Kidney epithelial cell (primary cell): ENCODE measurements at regions not wholly inside any gene's neighbourhood (a gene's known extent, or its start where the extent isn't known, plus 50 kb on each side); places are given as distances from the start of the nearest gene placed in this dataset.

ENCODE experiments used
- DNase-seq: peaks from one replicate; pipeline ENCODE4 v3.0.0-alpha.2; 2010; ENCODE audit warnings: low read depth
- H3K27me3 ChIP-seq: 2 replicates; pipeline ENCODE4 v1.6.0; 2011; ENCODE audit warnings: low read length; ENCODE audit not compliant: control insufficient read depth, insufficient read depth
- H3K36me3 ChIP-seq: 2 replicates; pipeline ENCODE4 v1.5.1; 2011; ENCODE audit warnings: low read length; ENCODE audit not compliant: control insufficient read depth, insufficient read depth
- H3K4me3 ChIP-seq: 2 replicates; pipeline ENCODE4 v1.5.1; 2011; ENCODE audit warnings: low read depth, mild to moderate bottlenecking, control low read depth, low read length
- TF ChIP-seq, protein P1 (sequence below): IDR thresholded peaks from 2 replicates; pipeline ENCODE4 v1.5.1; 2011; ENCODE audit warnings: mild to moderate bottlenecking, moderate library complexity, low read length, control low read depth, inconsistent platforms; ENCODE audit not compliant: insufficient read depth, poor library complexity, severe bottlenecking

DNA sequence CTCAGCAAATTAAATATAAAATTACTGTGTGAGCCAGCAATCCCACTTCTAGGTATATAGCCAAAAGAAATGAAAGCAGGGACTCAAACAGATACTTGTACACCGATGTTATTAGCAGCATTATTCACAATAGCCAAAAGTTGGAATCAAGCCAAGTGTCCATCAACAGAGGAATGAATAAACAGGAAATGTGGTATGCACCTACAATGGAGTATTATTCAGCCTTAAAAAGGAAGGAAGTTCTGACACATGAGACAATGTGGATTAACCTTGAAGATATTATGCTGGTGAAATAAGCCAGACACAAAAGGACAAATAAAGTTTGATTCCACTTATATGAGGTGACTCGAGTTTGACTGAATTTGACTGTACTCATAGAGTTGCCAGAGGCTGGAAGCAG, 108.3 kb upstream of the DUSP21 start:
- TF ChIP-seq, protein P1, sequence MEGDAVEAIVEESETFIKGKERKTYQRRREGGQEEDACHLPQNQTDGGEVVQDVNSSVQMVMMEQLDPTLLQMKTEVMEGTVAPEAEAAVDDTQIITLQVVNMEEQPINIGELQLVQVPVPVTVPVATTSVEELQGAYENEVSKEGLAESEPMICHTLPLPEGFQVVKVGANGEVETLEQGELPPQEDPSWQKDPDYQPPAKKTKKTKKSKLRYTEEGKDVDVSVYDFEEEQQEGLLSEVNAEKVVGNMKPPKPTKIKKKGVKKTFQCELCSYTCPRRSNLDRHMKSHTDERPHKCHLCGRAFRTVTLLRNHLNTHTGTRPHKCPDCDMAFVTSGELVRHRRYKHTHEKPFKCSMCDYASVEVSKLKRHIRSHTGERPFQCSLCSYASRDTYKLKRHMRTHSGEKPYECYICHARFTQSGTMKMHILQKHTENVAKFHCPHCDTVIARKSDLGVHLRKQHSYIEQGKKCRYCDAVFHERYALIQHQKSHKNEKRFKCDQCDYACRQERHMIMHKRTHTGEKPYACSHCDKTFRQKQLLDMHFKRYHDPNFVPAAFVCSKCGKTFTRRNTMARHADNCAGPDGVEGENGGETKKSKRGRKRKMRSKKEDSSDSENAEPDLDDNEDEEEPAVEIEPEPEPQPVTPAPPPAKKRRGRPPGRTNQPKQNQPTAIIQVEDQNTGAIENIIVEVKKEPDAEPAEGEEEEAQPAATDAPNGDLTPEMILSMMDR: no peak
- DNase-seq: no peak
- Histone ChIP-seq H3K4me3 (no peak overlapping the region), H3K27me3 (no peaks in the 10 kb centered on the region), H3K36me3 (no peaks in the 10 kb centered on the region)

DNA sequence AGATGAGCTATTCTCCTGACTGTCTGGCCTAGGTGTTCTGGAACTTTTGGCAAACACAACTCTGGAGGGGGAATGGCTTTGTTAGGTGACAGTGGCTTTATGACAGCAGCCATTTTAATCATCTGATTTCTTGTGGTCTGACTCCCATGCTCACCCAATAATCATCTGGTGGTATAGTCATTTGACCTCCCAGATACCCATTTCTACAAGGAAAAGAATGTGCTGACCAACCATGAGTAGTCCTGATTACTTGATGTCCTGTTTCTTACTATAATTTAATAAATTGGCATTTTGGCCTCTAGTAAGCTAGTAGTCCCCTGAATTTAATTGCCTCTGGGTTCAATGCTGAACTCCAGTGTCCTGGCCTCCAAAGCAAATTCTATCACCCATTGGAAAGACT, 109.9 kb upstream of the DUSP21 start:
- no peak overlapping the region for H3K4me3 ChIP-seq
- TF ChIP-seq, protein P1: no peak
- no peak for DNase-seq

DNA sequence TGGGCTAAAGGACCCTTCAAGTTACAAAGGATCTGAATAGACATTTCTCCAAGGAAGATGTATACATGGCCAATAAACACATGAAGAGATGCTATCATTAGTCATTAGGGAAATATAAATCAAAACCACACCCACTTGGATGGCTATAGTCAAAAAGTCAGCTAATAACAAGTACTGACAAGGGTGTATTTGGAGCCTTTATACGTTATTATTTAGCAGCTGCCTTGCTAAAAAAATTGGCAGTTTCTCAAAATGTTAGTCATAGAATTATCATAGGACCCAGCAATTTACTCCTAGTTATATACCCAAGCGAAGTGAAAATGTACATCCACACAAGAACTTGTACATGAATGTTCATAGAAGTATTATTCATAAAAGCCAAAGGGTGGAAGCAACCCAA, 112.7 kb upstream of the DUSP21 start:
- no peaks in the 10 kb centered on the region for H3K27me3 ChIP-seq
- no peaks in the 10 kb centered on the region for H3K36me3 ChIP-seq
- TF ChIP-seq, protein P1: no peak
- no peak overlapping the region for H3K4me3 ChIP-seq
- DNase-seq: no peak

More for the DNA sequence above, 109.9 kb upstream of the DUSP21 start:
- Histone ChIP-seq H3K27me3 (no peaks in the 10 kb centered on the region), H3K36me3 (no peaks in the 10 kb centered on the region)

DNA sequence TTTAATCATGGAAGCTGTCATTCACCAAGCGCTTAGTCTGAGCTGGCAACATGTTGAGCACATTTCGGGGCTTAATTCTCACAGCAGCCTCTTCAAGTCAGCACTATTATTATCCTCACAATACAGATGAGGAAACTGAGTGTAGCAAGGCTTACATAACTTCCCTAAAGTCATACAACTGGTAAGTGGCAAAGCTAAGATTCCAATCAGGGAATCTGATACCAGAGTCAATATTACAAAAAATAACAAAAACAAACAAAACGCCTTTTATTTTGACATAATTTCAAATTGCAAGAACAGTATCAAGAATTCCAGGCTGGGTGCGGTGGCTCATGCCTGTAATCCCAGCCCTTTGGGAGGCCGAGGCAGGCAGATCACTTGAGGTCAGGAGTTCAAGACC, 120.4 kb upstream of the DUSP21 start:
- DNase-seq: no peak
- no peak overlapping the region for H3K4me3 ChIP-seq
- H3K36me3 ChIP-seq: no peaks in the 10 kb centered on the region
- TF ChIP-seq, protein P1: no peak
- H3K27me3 ChIP-seq: no peaks in the 10 kb centered on the region

DNA sequence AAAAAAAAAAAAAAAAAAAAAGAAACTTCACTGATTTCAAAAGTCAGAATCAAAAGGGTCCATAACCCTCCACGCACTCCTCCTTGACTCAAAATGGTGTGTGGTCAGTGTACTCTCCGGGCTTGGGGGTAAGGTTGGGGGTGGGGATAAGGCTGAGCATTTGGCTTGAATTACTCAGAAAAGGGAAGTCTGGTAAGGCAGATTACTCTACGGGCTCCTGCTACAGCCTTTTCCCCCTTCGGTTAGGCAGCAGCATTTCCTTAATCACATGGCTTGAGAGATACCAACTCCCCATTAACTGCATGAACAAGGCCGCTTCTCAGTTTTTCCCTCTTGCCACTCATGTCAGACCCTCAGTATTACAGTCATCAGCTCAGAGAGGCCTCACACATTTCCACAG, 135.4 kb upstream of the DUSP21 start:
- H3K27me3 ChIP-seq: no peaks in the 10 kb centered on the region
- H3K4me3 ChIP-seq: no peak overlapping the region
- DNase-seq: no peak
- TF ChIP-seq, protein P1: no peak
- H3K36me3 ChIP-seq: no peaks in the 10 kb centered on the region

DNA sequence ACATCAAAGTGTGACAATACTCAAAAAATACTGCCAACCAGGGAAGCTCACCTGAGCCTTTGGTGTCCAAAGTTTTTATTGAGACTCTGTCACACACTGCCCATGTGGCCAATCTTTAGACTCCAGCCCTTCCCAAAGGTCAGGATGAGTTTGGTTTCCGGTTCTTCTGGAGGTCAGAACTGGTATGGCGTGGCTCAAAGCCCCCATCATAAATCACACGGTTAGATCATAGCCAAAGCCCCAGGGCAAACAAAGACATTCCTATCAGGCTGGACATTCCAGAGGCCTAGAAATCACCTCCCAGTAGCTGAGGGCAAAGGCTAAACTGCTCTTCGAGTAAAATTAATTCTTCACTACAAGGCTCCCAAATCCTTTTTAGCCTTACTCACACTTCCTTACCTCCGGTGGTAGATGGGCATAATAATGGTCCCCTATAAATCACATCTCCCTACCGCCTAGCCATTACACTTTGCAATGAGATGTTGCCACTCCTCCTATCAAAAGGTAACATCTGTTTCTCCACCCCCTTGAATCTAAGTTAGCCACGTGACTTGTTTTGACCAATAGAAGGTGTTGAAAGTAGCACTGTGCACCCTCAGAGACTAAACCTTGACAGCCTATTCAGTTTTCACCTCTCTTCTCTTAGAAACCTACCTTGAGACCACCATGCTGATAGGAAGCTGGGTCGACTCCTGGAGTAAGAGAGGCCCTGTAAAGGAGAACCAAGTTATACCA, 137.8 kb upstream of the DUSP21 start:
- Histone ChIP-seq H3K4me3 (no peak overlapping the region), H3K27me3 (no peaks in the 10 kb centered on the region), H3K36me3 (no peaks in the 10 kb centered on the region)
- DNase-seq: no peak
- TF ChIP-seq, protein P1: no peak
